ENCODE measurements at regions not wholly inside any gene's neighbourhood (a gene's known extent, or its start where the extent isn't known, plus 50 kb on each side); places are given as distances from the start of the nearest gene placed in this dataset.

DNA sequence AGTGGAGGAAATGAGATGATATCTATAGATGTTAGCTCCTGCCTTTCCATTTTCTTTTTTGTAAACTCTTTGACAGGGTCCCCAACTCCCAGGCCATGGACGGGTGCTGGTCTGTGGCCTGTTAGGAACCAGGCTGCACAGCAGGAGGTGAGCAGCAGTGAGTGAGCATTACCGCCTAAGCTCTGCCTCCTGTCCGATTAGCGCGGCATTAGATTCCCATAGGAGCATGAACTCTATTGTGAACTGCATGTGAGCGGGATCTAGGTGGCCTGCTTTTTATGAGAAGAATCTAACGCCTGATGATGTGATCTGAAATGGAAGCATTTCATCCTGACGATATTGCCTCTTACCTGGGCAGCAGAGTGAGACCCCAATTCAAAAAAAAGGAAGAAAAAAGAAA lies 56.8 kb upstream of the CHD2 start:
- TF ChIP-seq, protein P1, sequence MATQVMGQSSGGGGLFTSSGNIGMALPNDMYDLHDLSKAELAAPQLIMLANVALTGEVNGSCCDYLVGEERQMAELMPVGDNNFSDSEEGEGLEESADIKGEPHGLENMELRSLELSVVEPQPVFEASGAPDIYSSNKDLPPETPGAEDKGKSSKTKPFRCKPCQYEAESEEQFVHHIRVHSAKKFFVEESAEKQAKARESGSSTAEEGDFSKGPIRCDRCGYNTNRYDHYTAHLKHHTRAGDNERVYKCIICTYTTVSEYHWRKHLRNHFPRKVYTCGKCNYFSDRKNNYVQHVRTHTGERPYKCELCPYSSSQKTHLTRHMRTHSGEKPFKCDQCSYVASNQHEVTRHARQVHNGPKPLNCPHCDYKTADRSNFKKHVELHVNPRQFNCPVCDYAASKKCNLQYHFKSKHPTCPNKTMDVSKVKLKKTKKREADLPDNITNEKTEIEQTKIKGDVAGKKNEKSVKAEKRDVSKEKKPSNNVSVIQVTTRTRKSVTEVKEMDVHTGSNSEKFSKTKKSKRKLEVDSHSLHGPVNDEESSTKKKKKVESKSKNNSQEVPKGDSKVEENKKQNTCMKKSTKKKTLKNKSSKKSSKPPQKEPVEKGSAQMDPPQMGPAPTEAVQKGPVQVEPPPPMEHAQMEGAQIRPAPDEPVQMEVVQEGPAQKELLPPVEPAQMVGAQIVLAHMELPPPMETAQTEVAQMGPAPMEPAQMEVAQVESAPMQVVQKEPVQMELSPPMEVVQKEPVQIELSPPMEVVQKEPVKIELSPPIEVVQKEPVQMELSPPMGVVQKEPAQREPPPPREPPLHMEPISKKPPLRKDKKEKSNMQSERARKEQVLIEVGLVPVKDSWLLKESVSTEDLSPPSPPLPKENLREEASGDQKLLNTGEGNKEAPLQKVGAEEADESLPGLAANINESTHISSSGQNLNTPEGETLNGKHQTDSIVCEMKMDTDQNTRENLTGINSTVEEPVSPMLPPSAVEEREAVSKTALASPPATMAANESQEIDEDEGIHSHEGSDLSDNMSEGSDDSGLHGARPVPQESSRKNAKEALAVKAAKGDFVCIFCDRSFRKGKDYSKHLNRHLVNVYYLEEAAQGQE (IDR thresholded peaks at IDR 0.05; ENCODE audit: low read depth) = no peak
- TF ChIP-seq, protein P2, sequence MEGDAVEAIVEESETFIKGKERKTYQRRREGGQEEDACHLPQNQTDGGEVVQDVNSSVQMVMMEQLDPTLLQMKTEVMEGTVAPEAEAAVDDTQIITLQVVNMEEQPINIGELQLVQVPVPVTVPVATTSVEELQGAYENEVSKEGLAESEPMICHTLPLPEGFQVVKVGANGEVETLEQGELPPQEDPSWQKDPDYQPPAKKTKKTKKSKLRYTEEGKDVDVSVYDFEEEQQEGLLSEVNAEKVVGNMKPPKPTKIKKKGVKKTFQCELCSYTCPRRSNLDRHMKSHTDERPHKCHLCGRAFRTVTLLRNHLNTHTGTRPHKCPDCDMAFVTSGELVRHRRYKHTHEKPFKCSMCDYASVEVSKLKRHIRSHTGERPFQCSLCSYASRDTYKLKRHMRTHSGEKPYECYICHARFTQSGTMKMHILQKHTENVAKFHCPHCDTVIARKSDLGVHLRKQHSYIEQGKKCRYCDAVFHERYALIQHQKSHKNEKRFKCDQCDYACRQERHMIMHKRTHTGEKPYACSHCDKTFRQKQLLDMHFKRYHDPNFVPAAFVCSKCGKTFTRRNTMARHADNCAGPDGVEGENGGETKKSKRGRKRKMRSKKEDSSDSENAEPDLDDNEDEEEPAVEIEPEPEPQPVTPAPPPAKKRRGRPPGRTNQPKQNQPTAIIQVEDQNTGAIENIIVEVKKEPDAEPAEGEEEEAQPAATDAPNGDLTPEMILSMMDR (IDR thresholded peaks at IDR 0.05 in 2 of 3, conservative IDR thresholded peaks at IDR 0.05 in 1 of 3; ENCODE audit: borderline replicate concordance in 1 of 3, insufficient read depth in 1 of 3, low read depth in 2 of 3, low read length in 2 of 3) = no peak
- TF ChIP-seq POLR2A (IDR thresholded peaks at IDR 0.05; ENCODE audit: borderline replicate concordance, extremely low read depth, insufficient read depth, insufficient read length) (no peak), EGR1 (IDR thresholded peaks at IDR 0.05; ENCODE audit: low read depth) (no peak), SIN3A (IDR thresholded peaks at IDR 0.05; ENCODE audit: low read depth) (no peak), EZH2 (IDR thresholded peaks at IDR 0.05) (no peak), POLR2AphosphoS5 (IDR thresholded peaks at IDR 0.05; ENCODE audit: low read depth, low read length) (no peak), SP1 (IDR thresholded peaks at IDR 0.05; ENCODE audit: low read depth) (no peak), ZNF274 (IDR thresholded peaks at IDR 0.05; ENCODE audit: low read depth, low read length) (no peak), RAD21 (IDR thresholded peaks at IDR 0.05; ENCODE audit: low read depth) (no peak)

Measured in HCT116 (cell line).